K562 (cell line): ENCODE measurements at regions not wholly inside any gene's neighbourhood (a gene's known extent, or its start where the extent isn't known, plus 50 kb on each side); places are given as distances from the start of the nearest gene placed in this dataset.
A peak's percentile ranks its signal among the peaks of the same experiment; 100 is the strongest.

Experiments
- CEBPB ChIP-seq: fragments of 450-650 bp; IDR thresholded peaks from 2 replicates; pipeline ENCODE4 v1.6.1; 2016; ENCODE audit warnings: missing genetic modification characterization, missing compliant biosample characterization
- CEBPG ChIP-seq, 3 experiments: fragments of 200-800 bp in 1 of 3; sonication (Bioruptor generic) in 1 of 3; sonication (generic) in 1 of 3; formaldehyde crosslinking in 1 of 3; IDR thresholded peaks in 2 of 3; conservative IDR thresholded peaks in 1 of 3; 2 replicates each; pipeline versions ENCODE4 v1.6.1 to v1.8.0; 2016 to 2022; ENCODE audit warnings: missing compliant biosample characterization in 2 of 3, missing genetic modification characterization in 2 of 3, mild to moderate bottlenecking in 1 of 3, missing genetic modification reagents in 1 of 3
- HNRNPK ChIP-seq: fragments of 200-400 bp; formaldehyde crosslinking; IDR thresholded peaks from one replicate; pipeline ENCODE4 v1.6.1; 2018; ENCODE audit warnings: mild to moderate bottlenecking, low read depth, low read length; ENCODE audit not compliant: poor library complexity, severe bottlenecking
- HNRNPUL1 ChIP-seq: fragments of 200-400 bp; formaldehyde crosslinking; IDR thresholded peaks from 2 replicates; pipeline ENCODE4 v1.6.1; 2017; ENCODE audit warnings: low read length
- IFI16 ChIP-seq: fragments of 250-450 bp; sonication (Bioruptor Pico); IDR thresholded peaks from 2 replicates; pipeline ENCODE4 v2.1.2; 2022; ENCODE audit warnings: mild to moderate bottlenecking, inconsistent platforms
- MEF2A ChIP-seq: IDR thresholded peaks from 2 replicates; pipeline ENCODE4 v1.6.1; 2011; ENCODE audit warnings: low read depth, mild to moderate bottlenecking, low read length, moderate library complexity; ENCODE audit not compliant: control insufficient read depth
- MEIS2 ChIP-seq: fragments of 450-650 bp; IDR thresholded peaks from 2 replicates; pipeline ENCODE4 v1.6.1; 2014; ENCODE audit warnings: mild to moderate bottlenecking; ENCODE audit not compliant: partially characterized antibody
- MTA3 ChIP-seq: fragments of 450-650 bp; formaldehyde crosslinking; IDR thresholded peaks from 2 replicates; pipeline ENCODE4 v1.6.1; 2017; ENCODE audit warnings: mild to moderate bottlenecking, borderline replicate concordance
- NCOA2 ChIP-seq, 2 experiments: fragments of 450-650 bp; IDR thresholded peaks; 2 replicates each; pipeline ENCODE4 v1.6.1; 2018; ENCODE audit warnings: mild to moderate bottlenecking in 2 of 2, moderate library complexity in 1 of 2; ENCODE audit not compliant: partially characterized antibody in 2 of 2
- SIN3B ChIP-seq: fragments of 450-650 bp; IDR thresholded peaks from 2 replicates; pipeline ENCODE4 v1.6.1; 2017; ENCODE audit warnings: low read depth, mild to moderate bottlenecking, moderate library complexity
- SREBF2 ChIP-seq: sonication (generic); formaldehyde crosslinking; IDR thresholded peaks from 2 replicates; pipeline ENCODE4 v1.4.0; 2020; ENCODE audit warnings: mild to moderate bottlenecking, missing genetic modification reagents
- USF2 ChIP-seq: sonication (generic); formaldehyde crosslinking; IDR thresholded peaks from 2 replicates; pipeline ENCODE4 v1.5.0; 2020; ENCODE audit warnings: missing genetic modification reagents
- ZBTB34 ChIP-seq: fragments of 250-450 bp; sonication (Bioruptor Pico); IDR thresholded peaks from 2 replicates; pipeline ENCODE4 v1.8.0; 2021; ENCODE audit warnings: mild to moderate bottlenecking, moderate library complexity
- ZC3H8 ChIP-seq: fragments of 450-650 bp; IDR thresholded peaks from 2 replicates; pipeline ENCODE4 v1.6.1; 2017
- ZNF224 ChIP-seq: sonication (generic); formaldehyde crosslinking; IDR thresholded peaks from 2 replicates; pipeline ENCODE4 v1.8.0; 2022; ENCODE audit warnings: mild to moderate bottlenecking, missing genetic modification reagents
- ZNF778 ChIP-seq: fragments of 450-650 bp; formaldehyde crosslinking; IDR thresholded peaks from 2 replicates; pipeline ENCODE4 v1.4.0; 2020; ENCODE audit warnings: mild to moderate bottlenecking, moderate library complexity

DNA sequence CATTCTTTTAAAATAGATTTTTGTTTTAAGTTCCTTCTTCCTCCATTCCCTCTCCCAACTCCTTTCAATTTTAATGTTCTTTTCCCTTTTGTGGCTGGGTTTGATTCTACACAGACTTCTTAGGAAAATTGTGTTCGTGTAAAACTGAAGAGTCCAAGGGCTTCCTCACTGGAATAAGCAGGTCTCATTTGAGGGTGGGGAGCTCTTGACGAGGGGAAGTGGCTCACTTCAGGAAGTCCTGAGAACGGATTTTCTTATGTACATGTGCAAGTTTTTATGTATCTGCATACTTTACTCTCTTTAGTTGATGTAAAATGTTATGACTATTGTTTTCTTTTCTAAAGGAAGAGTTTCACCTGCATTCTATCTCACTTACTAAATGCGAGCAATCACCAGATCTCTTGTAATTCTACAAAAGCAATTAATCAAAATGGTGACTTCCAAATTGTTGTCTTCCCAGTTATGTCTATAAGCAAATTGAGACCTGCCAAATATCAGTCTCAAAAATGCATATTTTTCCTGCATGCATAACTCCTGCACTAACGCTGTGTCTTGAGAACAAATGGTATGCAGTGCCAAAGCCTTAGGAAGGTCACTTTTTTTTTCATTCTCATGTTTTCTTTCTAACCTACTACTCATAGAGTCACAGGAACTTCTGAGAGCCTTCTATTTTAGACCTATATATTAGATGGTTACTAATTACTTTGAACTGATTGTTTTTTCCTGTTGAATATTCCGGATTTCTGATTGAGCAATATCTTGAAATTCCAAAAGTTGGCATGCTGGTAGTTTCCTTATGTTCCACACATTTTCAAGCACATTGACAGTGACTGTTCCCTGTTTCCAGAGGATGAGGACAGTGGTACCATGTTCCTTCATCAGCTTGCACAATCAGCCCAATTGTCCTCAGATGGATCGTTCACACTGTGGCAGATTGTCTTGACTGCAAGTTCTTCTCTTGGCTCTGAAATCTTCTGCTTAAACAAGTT, 251.9 kb upstream of the PRDM1 start (continued):
- peak; percentile 68 for TF ChIP-seq CEBPB (tag)
- no peak for TF ChIP-seq SREBF2 (CRISPR knock-in tag)
- TF ChIP-seq HNRNPK: no peak
- TF ChIP-seq ZNF778: no peak
- no peak for TF ChIP-seq ZNF224 (CRISPR knock-in tag)
- TF ChIP-seq NCOA2 (IDR thresholded peaks at IDR 0.05; ENCODE audit: partially characterized antibody in 2 of 2): no peak
- TF ChIP-seq MTA3: no peak
- peak; percentile 4 for TF ChIP-seq MEIS2
- TF ChIP-seq ZBTB34 (CRISPR knock-in tag): no peak
- TF ChIP-seq MEF2A: no peak
- no peak for TF ChIP-seq CEBPG (CRISPR knock-in tag; IDR thresholded peaks at IDR 0.05)
- peak; percentile 38 to 70; a peak in 3 of 4 replicates for TF ChIP-seq CEBPG (tag; conservative IDR thresholded peaks at IDR 0.05 in 1 of 2, IDR thresholded peaks at IDR 0.05 in 1 of 2)
- no peak for TF ChIP-seq SIN3B
- no peak for TF ChIP-seq USF2 (CRISPR knock-in tag)
- no peak for TF ChIP-seq ZC3H8
- no peak for TF ChIP-seq IFI16 (CRISPR knock-in tag)
- TF ChIP-seq HNRNPUL1: no peak
